ENCODE measurements at regions not wholly inside any gene's neighbourhood (a gene's known extent, or its start where the extent isn't known, plus 50 kb on each side); places are given as distances from the start of the nearest gene placed in this dataset.

GRCh38 chr14:95466506-95466905 is 49.9 kb downstream of the SYNE3 start:
- H3K9me3 ChIP-seq, result no peaks in the 10 kb centered on the region
- no peak overlapping the region for H3K4me3 ChIP-seq
- peaks cover 0 to 92% (median 8%) of the 10 kb centered on the region in 3 donors for H3K36me3 ChIP-seq
- H3K4me1 ChIP-seq, result peaks cover 0 to 63% (median 6%) of the 10 kb centered on the region in 4 donors
- H3K27ac ChIP-seq, result no peak overlapping the region
- no peak for TF ChIP-seq POLR2A (IDR thresholded peaks at IDR 0.05)
- no peak for TF ChIP-seq EP300 (IDR thresholded peaks at IDR 0.05)
- no peak for TF ChIP-seq CTCF (IDR thresholded peaks at IDR 0.05)
- H3K27me3 ChIP-seq, result no peaks in the 10 kb centered on the region
- WGBS, 2 donors, result 76 to 83% methylated on average over 3 to 4 of the region's 4 CpGs
- no peak for DNase-seq (ENCODE audit: low spot score in 2 of 2)

GRCh38 chr14:95465936-95466335 is 50.5 kb downstream of the SYNE3 start:
- no peaks in the 10 kb centered on the region for H3K27me3 ChIP-seq
- H3K4me1 ChIP-seq, result peaks cover 0 to 63% (median 12%) of the 10 kb centered on the region in 4 donors
- 89 to 96% methylated on average over 12 to 14 of the region's 15 CpGs for WGBS, 2 donors

GRCh38 chr14:95465358-95465757 is 51.1 kb downstream of the SYNE3 start:
- Histone ChIP-seq H3K36me3 (peaks cover 0 to 84% (median 8%) of the 10 kb centered on the region in 3 donors), H3K27me3 (no peaks in the 10 kb centered on the region), H3K9me3 (no peaks in the 10 kb centered on the region), H3K4me1 (peaks cover 0 to 63% (median 17%) of the 10 kb centered on the region in 4 donors), H3K4me3 (no peak overlapping the region), H3K27ac (no peak overlapping the region)
- WGBS, 2 donors, result 89 to 90% methylated on average over 3 of the region's 3 CpGs
- TF ChIP-seq CTCF (IDR thresholded peaks at IDR 0.05) (no peak), POLR2A (IDR thresholded peaks at IDR 0.05) (no peak), EP300 (IDR thresholded peaks at IDR 0.05) (no peak)
- DNase-seq (ENCODE audit: low spot score in 2 of 2), result no peak

More at GRCh38 chr14:95465936-95466335, 50.5 kb downstream of the SYNE3 start:
- DNase-seq (ENCODE audit: low spot score in 2 of 2), result no peak
- Histone ChIP-seq H3K27ac (no peak overlapping the region), H3K4me3 (no peak overlapping the region), H3K9me3 (no peaks in the 10 kb centered on the region), H3K36me3 (peaks cover 0 to 90% (median 8%) of the 10 kb centered on the region in 3 donors)
- TF ChIP-seq POLR2A (IDR thresholded peaks at IDR 0.05) (no peak), CTCF (IDR thresholded peaks at IDR 0.05) (no peak), EP300 (IDR thresholded peaks at IDR 0.05) (no peak)

- Histone ChIP-seq H3K27ac (no peak overlapping the region), H3K27me3 (no peaks in the 10 kb centered on the region), H3K36me3 (peaks cover 0 to 76% (median 8%) of the 10 kb centered on the region in 3 donors), H3K4me3 (no peak overlapping the region), H3K4me1 (peaks cover 0 to 56% (median 17%) of the 10 kb centered on the region in 4 donors), H3K9me3 (no peaks in the 10 kb centered on the region)
- WGBS, 2 donors, result 73 to 84% methylated on average over 4 of the region's 4 CpGs
- TF ChIP-seq POLR2A (IDR thresholded peaks at IDR 0.05) (no peak), EP300 (IDR thresholded peaks at IDR 0.05) (no peak), CTCF (IDR thresholded peaks at IDR 0.05) (no peak)
- no peak for DNase-seq (ENCODE audit: low spot score in 2 of 2)
Observed at GRCh38 chr14:95464514-95464913, 51.9 kb downstream of the SYNE3 start.

- Histone ChIP-seq H3K36me3 (peaks cover 0 to 80% (median 8%) of the 10 kb centered on the region in 3 donors), H3K9me3 (no peaks in the 10 kb centered on the region), H3K4me1 (peaks cover 0 to 55% (median 17%) of the 10 kb centered on the region in 4 donors), H3K27ac (no peak overlapping the region), H3K27me3 (no peaks in the 10 kb centered on the region), H3K4me3 (no peak overlapping the region)
- TF ChIP-seq POLR2A (IDR thresholded peaks at IDR 0.05) (no peak), EP300 (IDR thresholded peaks at IDR 0.05) (no peak), CTCF (IDR thresholded peaks at IDR 0.05) (no peak)
- WGBS, 2 donors, result 76 to 78% methylated on average over 6 of the region's 6 CpGs
- no peak for DNase-seq (ENCODE audit: low spot score in 2 of 2)
Observed at GRCh38 chr14:95464103-95464502, 52.3 kb downstream of the SYNE3 start.

Measured in tibial nerve (tissue), 4 donors.